Activated CD4-positive, alpha-beta T cell treated with anti-CD3 and anti-CD28 coated beads for 24 hours (primary cell): ENCODE measurements at regions not wholly inside any gene's neighbourhood (a gene's known extent, or its start where the extent isn't known, plus 50 kb on each side); places are given as distances from the start of the nearest gene placed in this dataset.
"Not testable (repeated sequence)": the region's sequence is repeated elsewhere in the genome, so short reads cannot be mapped to it uniquely, and the experiment has no call there.

Experiments used
- DNase-seq, 2 donors: peaks; one replicate each; pipeline ENCODE4 v3.0.0-alpha.2; 2020; ENCODE audit warnings: low read depth in 2 of 2

GRCh38 chr15:62365795-62366442, 200.8 kb upstream of the C2CD4B start:
- no peak for DNase-seq

GRCh38 chr15:62369454-62369853, 204.4 kb upstream of the C2CD4B start:
- DNase-seq, result no peak

GRCh38 chr15:62371683-62372082, 206.6 kb upstream of the C2CD4B start:
- not testable (repeated sequence) for DNase-seq

- no peak for DNase-seq
Measured at GRCh38 chr15:62377736-62378480, 212.8 kb upstream of the C2CD4B start.

DNA sequence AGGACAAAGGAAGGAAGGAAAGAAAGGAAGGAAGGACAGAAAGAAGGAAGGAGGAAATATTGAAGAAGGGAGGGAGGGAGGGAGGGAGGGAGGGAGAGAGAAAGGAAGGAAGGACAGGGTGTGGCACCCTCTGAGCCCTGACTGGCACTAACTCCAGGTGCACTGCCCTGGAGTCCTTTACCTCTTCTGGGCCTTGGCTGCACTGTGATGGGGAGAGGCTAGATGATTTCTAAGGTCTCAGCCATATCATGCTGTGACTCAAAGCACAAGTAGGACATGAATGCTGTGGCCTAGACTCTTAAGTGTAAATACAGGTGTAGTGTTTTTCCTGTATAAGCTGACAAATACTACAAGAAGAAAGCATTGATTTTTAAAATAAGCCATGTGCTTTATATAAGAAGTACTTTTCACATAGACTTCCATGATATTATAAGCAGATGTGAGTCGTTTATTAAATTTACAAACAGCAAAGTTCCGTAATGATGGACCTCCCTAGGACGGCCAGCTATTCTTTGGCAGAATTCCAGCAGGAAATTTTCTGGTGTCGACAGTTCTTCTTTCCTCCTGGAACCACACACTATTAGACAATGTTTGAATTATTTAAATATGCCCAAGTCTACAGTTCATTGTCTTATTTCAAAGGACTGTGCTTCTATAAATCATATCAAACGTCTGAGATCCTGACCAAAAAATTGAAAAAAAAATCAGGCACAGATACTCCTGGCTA, 213.8 kb upstream of the C2CD4B start:
- no peak for DNase-seq

GRCh38 chr15:62380011-62380410, 214.9 kb upstream of the C2CD4B start:
- DNase-seq, result no peak

DNA sequence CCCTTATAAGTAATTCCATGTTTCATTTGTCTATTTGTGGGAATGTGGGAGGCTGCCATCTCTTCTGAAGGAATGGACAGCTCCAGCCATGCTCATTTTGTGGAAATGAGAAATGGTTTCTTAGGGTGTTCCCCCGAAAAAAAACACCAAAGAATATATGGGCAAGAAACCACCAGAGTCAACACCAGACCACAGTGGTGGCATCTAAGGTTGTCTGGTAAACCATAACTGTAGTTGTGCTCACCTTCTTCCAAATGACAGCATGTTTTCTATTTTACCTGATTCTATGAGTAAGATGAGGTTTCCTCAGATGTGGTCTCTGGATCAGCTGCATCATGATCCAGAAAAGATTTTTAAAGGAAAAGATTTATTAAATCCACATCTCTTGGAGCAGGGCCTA, 217.0 kb upstream of the C2CD4B start:
- DNase-seq, result no peak

DNA sequence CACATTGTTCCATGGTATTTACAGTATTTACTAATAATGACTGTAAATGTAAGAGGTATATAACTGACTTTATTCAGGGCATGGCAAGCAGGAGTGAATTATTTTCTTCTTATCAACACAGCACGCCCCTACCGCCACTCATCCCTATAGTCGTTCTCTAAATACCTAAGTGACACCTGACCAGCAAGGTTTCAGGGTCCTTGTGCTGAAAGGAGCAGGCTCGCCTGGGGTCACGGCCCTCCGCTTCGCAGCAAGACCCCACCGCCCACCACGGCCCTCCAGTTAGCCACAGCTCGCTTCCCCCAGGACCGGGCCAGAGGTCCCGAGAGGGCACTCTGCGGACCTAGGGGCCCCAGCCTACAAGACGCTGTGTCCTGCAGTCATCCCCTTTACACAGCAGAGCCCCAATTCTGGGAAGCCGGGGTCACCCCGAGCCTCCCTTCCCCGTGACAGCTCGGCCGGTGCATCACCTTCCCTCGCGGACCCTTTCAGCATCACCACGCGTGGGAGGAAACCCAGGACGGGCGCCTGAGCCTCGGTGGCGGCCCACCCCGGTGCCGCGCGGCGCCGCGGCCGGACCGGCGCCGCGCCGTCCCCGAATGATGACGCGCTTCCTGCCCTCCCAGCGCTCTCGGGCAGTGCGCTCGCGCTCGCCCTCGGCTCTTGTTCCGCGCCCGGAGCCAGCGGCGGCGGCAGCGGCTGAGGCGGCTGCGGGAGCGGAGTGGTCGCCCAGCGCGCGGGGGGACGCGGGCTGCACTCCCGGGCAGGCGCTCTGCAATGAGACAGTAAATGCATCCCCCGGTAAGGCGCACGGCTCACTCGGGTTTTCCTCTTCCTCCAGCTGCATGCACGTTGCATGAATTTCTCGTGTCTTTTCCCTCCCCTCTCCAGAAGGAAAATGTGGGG, 225.1 kb upstream of the C2CD4B start, which contains the start of gene TLN2:
Gene TLN2, plus strand, starts transcription at position 666 of the 906 bp plus-strand sequence.
- DNase-seq, result peak; percentile 39 to 52

DNA sequence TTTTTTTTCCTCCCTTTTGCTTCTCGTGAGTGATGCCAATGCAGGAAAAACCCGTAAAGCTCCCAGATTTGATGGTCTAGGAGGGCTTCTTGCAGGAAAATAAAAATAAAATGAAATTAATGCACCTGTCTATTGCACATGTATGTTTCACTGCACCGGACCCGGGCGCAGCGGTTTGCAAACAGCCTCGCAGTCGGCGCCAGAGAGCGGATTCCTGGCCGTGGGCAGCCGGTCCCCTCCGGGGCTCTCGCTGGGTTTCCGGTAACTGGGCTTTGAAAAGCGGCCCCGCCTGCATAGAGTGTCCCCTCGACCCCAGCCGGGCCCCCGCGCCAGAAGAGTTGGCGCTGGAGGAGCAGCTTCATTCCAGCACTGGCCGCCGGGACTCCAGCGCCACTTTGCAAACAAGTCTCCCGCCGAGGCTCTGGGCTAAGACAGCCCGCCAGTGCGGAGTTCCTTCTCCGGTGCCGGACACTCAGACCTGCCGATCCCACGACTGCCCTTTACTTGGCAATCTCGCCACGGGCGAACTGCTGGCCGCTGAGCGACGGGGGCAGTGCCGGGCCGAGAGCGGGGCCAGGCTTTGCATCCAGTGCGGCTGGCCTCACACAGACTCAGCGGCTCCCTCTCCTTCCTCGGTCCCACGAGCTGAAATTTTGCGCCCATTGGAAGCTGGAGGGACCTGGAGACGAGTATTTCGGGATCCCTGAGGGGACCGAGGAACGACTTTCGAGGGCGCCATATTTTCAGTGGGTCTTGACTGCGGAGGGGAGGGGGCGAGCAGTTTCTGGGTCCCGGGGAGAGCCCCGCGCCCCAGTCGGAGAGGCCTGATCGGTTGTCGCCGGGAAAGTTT, 225.9 kb upstream of the C2CD4B start:
- no peak for DNase-seq

GRCh38 chr15:62391641-62392262, 226.7 kb upstream of the C2CD4B start:
- peak in 1 of 2 donors; percentile 27 for DNase-seq

DNA sequence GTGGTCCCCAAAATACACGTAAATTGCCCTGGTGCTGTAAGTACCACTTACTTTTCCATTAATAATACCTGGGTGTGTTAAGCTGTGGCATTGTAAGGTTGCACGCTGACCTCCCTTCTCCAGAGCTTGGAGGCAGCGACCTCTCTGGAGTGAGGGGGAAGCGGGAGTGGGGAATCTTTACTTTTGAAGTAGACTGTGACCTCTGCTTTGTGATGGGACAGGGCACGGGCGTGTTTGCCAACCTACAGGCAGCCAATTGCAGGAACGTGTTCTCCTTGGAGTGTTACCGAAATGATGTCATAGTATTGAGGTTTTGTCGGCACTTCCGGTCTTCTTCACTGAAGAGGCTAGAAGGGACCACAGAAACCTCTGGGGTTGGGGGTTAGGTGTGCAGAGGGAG, 227.3 kb upstream of the C2CD4B start:
- no peak for DNase-seq

DNA sequence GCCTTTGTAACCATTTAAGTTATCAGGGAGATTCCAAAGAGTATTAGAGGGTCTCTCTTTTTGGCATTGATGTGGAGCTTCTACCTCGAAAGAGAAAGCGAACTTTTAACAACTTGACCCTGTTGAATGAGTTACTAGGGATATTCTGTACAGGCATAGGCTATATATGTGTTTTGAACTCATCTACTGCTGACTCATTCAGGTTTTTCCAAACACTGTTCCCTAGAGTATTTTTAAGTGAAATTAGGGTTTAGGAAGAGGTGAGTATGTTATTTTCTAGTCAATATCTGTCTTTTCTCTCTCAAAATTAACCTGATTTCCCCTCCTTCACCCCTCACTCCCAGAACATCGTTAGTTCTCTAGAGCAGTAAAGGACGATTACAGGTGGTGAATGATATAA, 228.1 kb upstream of the C2CD4B start:
- DNase-seq, result no peak

DNA sequence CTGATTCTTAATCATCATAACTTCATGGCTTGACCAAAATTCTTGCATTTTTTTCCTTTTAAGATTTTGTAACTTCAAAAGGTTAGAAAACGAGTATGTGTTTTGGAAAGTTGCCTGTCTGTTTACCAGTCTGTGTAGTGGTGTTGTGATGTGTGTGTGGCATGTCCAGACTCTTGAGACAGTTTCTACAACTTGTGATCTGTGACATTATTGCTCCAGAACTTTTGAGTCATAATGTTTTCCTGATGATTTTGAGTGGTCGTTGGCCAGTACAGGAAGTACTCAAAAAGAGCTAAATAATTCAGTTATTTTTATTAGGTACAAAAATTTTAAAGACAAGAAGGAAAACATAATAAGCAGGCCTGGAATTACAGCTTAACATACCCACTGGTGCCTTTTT, 229.0 kb upstream of the C2CD4B start:
- no peak for DNase-seq

GRCh38 chr15:62400778-62401177, 235.7 kb upstream of the C2CD4B start:
- DNase-seq, result no peak

- DNase-seq, result no peak
Measured at GRCh38 chr15:62402687-62403086, 237.6 kb upstream of the C2CD4B start.

DNA sequence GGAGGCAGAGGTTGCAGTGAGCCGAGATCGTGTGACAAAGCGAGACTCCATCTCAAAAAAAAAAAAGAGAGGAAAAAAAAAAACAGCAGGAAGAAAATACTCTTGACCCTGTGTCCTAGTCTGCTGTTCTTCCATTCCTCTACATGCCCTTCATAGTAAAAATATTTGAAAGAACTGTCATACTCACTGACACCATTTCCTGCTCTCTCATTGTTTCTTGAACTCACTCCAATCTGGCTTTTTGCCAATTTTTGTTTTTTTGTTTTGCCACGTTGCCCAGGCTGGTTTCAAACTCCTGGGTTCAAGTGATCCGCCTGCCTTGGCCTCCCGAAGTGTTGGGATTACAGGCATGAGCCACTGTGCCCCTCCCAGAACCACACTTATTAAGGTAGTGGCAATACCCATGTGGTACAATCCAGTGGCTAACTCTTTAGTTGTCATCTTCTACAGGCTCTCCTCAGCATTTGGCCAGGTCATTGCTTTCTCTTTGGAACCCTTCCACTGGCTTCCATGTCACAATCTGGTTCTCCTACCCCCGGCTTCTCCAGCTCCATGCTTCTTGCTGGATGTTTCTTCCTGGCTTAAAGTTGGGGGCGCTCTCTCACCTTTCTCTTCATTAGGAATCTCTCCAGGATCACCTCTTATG, 238.2 kb upstream of the C2CD4B start:
- no peak for DNase-seq

DNA sequence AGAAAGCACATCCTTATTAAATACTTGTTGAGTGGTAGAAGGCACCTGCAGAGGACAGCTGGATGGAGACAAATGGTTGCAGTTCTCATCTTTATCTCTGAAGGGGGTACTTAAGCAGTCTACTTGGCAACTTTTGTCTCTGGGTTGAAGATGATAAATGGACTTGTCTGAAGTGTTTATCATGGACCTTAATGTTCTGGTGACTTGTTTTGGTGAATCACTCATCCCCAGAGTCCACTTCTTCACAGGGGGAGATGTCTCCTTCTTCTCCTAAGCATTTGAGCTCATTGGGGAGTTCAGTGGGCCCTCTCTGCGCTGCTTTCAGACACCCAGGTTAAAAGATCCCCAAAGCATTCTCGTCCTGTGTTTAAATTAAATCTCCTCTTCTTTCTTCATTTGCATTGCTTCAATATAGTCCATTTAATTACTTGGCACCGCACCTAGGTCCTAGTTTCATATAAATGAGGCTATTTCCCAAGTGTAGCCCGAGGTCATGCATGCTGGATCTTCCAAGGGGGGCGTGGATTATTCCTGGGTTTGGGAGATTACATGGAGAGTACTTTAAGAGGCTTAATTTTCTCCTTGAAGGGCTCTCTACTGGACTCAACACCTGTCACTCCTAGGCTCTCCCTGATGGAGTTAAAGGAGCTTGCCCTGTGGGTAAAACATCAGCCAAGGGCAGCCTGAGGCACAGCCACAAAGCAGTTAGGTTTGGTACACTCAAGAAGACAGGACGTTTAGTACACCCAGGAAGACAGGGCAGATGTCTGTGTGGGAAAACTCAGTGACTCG, 239.3 kb upstream of the C2CD4B start:
- DNase-seq, result no peak

- no peak for DNase-seq
Measured at GRCh38 chr15:62406305-62406891, 241.3 kb upstream of the C2CD4B start.

DNA sequence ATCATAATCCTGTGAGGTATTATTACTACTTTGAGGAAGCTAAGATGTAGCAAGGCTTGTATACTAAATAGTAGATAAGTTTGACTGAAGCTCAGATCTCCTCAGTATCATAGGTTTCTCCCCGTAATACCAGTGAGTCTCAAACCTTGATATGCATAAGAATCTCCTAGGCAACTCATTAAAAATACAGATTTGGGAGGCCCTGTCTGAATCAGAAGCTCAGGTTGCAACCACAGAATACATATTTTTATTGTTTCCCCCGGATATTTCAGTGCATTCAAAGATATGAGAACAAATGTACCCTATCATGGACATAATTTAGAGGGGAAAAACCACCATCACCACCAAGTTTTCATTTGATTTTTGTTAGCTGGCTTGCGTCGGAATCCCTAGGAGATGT, 242.1 kb upstream of the C2CD4B start:
- DNase-seq, result no peak
